ENCODE measurements at regions not wholly inside any gene's neighbourhood (a gene's known extent, or its start where the extent isn't known, plus 50 kb on each side); places are given as distances from the start of the nearest gene placed in this dataset.

DNA sequence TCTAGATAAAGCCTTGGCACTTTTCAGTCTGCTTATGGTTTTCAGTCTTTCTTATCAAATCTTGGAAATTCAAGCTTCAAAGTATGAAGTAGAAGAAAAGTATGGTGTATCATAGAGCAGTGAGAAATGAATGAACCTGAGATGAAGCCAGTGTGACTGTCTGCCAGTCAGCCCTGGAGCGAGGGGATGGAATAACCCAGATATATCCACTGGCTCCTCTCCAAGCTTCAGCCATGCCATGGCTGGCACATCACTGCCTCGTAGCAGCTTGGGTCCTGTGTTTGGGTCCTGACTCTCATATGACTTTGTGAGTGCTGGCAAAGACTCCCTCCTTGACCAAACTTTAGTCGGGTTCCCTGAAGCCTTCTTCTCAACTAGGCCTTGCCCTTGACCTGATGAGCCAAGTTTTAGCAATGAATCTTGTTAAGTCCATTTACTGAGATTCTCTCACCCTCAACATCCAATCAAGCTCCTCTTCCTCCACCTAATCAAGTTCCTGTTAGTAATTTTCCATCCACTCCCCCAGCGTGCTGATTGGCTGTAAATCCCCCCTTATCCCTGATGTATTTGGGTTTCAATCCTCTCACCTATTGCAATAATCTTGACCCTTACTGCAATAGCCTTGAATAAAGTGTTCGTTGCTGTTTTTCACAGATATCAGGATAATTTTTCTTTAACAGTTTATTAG lies 62.5 kb upstream of the PRDX6 start:
- DNase-seq (ENCODE audit: extremely low read depth in 1 of 11, low read depth in 9 of 11, low spot score in 4 of 11): no peak

DNA sequence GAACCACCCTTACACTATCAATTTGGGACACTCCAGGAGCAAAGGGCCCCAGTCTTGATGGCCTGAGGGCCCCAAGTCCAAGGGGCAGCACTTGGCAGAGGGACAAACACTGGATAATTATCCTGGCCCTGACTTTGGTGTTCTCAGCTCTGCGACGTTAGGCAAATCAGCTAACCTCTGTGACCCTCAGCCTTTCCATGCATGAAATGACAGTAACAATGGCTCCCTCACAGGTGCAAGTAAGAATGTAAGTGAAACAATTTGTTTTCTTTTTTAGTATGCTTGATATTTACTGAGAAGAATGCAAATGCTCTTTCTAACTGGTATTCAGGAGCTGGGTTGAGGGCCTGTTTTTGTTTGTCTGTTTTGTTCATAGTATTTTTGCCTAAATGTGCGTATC lies 61.6 kb upstream of the PRDX6 start:
- DNase-seq (ENCODE audit: extremely low read depth in 1 of 11, low read depth in 9 of 11, low spot score in 4 of 11): no peak

DNA sequence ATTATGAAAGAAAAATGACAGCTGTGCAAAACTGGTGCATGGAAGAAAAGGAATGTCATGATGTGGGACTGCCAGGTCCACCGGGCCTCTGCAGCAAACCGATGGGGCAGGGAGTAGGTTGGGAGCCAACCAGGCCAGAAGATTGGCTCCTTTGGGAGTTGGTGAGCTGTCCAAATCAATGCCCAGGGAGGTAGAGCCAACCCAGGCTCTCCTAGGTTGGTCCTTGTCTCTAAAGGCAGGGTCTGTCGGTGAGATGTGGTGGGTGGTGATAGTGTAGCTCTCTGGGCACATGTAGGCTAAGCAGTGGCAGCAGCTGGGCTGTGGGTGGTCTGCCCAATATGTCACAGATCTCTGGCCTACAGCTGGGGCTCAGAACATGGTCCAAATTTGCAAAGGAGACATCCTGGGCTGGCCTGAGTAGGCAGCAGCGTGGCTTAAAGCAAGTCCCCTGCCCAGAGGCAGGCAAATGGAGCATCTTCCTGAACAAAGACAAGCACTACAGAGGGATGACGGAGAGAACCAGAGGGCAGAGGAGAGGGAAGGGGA lies 61.2 kb upstream of the PRDX6 start:
- DNase-seq (ENCODE audit: extremely low read depth in 1 of 11, low read depth in 9 of 11, low spot score in 4 of 11): no peak

DNA sequence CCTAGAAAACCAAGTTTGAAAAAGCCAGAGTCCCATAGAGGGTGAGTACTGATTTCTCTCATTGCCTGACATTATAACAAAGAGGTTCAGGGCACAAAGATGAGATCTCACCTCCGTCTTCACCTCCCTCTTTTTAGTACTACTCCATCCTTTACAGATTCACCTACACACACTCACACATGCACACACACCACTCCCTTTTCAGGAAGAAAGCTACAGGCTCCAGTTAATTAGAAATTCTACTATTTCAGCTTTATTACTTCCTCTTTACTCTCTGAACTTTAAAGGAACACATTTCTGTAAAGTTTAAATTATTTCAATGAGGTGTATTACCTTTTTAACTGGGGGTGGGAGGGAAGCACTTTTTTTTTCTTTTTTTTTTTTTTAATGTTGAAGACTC lies 59.6 kb upstream of the PRDX6 start:
- no peak for DNase-seq (ENCODE audit: extremely low read depth in 1 of 11, low read depth in 9 of 11, low spot score in 4 of 11)

DNA sequence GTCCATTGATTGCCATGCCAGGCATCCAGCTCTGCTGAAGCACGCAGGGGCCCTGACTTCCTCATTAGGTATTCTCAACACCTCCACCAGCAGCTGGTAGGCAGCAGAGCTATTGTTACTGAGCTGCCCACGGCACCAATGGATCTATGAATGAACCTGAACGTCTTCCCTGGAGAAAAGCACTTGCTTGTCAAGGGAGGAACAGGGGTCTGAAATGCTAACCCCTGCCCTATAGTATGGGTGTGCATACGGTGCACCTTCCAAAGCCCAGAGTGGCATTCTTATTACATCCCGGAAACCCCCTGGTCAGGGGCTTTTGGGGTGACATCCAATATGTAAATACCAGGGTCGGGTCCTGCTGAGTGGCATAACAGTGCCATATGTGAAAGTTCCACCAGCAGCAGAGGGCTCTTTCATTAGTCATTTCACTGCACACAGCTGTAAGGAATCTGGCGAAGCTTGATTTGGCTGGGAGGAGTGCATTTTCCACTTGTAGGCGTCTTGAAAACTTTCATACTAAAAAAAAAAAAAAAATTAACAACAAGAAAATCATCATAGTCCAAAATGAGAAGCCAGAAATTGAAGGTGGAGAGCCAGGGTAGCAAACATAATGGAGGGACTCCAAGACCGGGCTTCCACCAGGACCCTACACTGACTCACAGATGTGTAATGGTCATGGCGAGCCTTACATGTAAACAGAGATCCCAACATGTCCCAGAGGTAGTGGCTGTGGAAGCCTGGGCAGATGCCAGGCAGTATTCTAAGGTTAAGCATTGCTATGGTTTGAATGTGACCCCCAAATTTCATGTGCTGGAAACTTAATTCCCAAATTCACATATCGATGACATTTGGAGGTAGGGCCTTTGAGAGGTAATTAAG lies 58.8 kb upstream of the PRDX6 start:
- DNase-seq (ENCODE audit: extremely low read depth in 1 of 11, low read depth in 9 of 11, low spot score in 4 of 11): no peak

DNA sequence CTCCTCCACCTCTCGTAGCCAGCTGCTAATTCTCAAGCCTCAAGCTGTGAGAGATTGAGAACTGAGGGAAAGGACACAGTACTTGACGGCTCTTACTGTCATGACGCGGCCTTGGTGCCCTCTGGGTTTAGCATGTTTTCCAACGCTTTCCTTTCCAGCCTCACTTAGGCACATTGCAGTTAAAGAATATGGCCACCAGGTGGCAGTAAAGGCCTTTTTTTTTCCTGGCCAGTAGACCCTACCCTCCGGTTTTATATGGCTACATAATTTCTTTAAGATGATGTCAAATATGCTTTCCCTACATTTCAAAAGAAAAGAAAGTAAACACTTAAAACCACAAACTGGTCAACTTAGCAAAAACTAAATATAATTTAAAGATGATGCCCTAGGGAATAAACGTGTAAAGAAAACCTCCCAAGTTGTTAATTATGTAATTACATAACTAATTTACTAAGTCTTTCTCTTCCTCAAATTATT lies 56.8 kb upstream of the PRDX6 start:
- peak; percentile 52 to 81 (median 68) for DNase-seq (ENCODE audit: extremely low read depth in 1 of 11, low read depth in 9 of 11, low spot score in 4 of 11)

DNA sequence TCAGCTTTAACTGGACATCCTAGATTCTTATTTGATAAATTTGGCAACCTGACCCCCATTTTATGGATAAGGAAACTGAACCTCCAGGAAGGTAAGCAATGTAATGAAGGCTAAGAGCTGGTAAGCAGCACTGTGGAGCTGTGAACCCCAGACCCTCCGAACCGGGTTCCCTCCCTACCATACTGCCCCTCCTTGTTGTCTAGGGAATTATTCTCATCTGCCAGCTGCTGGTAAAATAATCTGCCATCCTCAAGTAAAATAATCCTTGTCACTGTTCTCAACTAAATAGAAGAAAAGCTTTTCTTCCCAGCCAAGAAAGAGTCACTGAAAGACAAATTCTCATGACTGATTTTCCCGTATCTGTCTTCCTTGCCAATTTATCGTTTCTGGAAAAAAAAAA lies 55.8 kb upstream of the PRDX6 start:
- no peak for DNase-seq (ENCODE audit: extremely low read depth in 1 of 11, low read depth in 9 of 11, low spot score in 4 of 11)

DNA sequence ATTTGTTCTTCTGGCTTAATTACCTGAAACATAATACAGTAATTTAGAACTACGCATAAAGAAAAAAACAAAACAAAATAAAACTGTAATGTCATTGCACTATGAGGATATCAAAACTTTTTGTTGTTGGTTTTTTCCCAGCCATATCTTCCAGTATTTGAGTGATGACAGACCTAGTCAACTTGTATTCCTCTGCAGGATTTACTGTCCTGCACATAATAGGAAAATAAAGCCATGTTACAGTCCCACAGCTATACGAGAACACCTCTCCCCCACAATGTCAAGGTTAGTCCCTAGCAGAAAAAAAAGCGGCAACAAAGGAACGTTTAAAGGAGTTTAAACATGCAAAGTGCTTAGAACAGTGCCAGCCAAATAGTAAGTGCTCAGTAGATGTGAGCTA lies 55.3 kb upstream of the PRDX6 start:
- DNase-seq (ENCODE audit: extremely low read depth in 1 of 11, low read depth in 9 of 11, low spot score in 4 of 11): no peak

DNA sequence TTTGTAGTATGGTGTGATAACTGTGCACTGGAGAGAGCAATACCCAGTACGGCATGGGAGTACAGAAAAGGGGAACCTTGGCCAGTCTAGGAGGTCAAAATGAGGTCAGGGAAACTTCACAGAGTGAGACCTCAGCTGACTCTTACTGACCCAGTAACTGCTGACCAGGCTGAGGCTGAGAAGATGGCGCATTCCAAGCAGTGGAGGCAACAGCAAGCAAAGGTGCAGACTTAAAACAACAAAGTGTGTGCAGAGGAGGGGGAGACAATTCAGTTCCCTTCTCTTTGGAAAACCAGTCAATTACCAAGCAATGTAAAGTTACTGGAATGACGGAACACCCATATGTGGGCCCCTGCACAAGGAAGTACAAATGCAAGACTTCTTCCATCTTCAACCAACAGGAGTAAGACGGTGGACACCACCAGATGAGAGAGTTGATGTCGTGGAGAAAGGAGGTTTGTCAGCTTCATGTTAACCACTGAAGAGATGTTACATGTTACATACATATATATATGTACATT lies 54.6 kb upstream of the PRDX6 start:
- DNase-seq (ENCODE audit: extremely low read depth in 1 of 11, low read depth in 9 of 11, low spot score in 4 of 11): no peak

DNA sequence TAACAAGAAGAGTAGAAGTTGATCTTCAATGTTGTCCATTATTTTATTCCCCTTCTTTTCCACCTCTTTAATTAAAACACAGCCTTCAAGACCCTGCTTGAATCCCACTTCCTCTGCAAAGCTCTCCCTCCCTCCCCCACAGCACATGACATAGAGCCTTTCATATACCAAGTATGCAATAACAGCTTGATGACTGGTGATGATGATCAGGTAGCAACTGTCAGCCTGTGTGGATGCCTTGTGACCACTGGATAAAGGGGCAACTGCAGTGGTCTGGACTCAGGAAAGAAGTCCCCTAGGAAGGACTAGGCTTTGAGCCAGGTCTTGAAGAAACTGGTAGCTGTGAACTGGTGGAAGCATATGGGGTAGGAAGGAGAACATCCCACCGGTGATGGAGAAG lies 53.8 kb upstream of the PRDX6 start:
- no peak for DNase-seq (ENCODE audit: extremely low read depth in 1 of 11, low read depth in 9 of 11, low spot score in 4 of 11)

DNA sequence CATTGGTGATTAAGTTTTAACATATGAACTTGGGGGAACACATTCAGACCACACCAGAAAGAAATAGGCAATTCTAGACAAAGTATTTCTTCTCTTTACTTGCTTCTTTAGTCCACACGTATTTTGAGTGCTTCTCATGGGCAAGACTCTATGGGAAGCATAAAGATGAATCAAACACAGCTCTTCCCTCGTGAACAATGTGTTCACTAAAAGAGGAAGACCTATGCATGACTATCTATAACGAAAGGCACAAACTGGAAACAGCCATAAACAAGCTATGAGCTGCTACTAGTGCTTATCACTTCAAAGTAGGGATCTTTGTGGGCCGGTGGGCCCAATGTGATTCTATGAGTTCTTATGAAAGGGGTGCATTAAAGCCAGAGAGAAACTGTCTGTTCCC lies 53.0 kb upstream of the PRDX6 start:
- DNase-seq (ENCODE audit: extremely low read depth in 1 of 11, low read depth in 9 of 11, low spot score in 4 of 11): no peak

DNA sequence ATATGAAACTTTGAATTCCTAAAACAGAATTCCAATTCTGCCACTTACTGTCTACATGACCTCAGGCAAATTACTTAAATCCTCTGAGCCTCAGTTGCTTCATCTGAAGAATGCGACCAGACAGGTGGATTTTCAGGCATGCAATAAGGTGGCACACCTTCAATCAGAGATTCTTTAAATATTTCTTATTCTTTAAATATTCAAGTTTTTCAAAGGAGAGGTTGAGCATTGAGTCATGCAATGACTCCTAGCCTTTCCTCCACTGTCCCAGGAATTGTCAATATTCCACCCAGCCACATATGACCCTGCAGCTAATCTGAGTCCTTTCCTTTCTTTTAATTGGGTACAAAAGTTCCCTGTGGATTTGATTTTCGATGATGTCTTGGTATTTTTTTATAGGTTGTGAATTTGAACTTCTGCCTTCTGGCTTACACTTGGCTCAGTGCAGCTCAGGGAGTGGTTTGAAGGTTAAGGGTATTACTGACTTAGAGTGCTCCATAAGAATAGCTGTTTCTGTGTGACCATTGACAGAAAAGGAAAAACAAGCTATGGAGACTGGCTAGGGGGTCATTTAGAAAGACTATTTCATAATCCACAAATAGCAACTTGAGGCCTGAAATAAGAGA lies 52.2 kb upstream of the PRDX6 start:
- no peak for DNase-seq (ENCODE audit: extremely low read depth in 1 of 11, low read depth in 9 of 11, low spot score in 4 of 11)

DNA sequence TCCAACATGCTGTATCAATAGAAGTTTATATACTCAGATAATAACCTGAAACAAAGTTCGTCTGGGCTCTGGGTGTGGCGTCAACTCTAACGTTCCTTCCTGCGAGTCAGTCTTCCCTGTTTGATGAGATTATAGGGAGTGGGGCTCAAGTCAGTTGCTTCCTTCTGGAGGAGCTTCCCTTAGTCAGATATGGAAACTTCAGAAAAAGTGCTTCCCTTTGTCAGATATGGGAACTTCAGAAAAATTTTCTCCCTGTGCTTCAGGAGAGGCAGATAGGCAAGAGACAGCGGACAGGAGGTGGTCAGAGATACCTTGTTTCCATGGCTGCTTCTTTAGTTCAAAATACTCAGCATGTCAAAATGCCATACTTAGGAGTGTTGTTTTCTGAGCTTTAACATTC lies 51.1 kb upstream of the PRDX6 start:
- DNase-seq (ENCODE audit: extremely low read depth in 1 of 11, low read depth in 9 of 11, low spot score in 4 of 11): no peak

DNA sequence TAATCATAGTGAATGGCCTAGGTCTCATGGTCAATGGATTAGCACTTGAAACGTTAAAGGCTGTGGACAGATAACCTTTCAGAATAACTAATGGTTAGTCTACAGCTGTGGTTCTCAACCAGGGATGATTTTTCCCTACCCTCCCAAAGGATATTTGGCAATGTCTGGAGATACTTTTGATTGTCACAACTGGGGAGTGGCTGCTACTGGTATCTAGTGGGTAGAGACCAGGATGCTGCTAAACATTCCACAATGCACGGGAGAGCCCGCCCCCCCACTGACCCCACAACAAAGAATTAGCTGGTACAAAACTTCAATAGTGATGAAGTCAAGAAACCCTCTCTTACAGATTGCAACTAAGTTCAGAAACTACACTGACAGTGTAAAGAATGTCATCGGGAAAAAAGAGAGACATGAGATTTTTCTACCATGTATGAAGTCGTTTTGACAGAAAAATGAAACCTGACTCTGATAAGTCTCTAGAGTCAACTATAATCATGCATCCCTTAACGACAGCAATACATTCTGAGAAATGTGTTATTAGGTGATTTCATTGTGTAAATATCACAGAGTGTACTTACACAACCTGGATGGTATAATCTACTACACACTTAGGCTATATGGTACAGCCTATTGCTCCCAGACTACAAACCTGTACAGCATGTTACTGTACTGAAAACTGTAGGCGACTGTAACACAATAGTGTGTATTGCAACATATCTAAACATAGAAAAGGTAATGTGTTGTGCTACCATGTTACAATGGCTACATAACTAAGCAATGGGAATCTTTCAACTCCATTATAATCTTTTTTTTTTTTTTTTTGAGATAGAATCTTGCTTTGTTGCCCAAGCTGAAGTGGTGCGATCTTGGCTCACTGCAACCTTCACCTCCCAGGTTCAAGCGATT lies 49.7 kb upstream of the PRDX6 start:
- DNase-seq (ENCODE audit: extremely low read depth in 1 of 11, low read depth in 9 of 11, low spot score in 4 of 11): no peak

Measured in renal cortex interstitium (tissue), 11 donors.